HG03442 (cell line): ENCODE measurements at regions not wholly inside any gene's neighbourhood (a gene's known extent, or its start where the extent isn't known, plus 50 kb on each side); places are given as distances from the start of the nearest gene placed in this dataset.

Experiments used
- ATAC-seq: cut with Tn5 transposase; IDR thresholded peaks from one replicate; pipeline ENCODE4 v1.9.1; 2021; ENCODE audit warnings: mild to moderate bottlenecking, moderate library complexity; ENCODE audit not compliant: unreplicated experiment

GRCh38 chr7:16065939-16066338 lies 355.4 kb downstream of the CRPPA start:
- no peak for ATAC-seq

GRCh38 chr7:16063716-16064675 lies 357.3 kb downstream of the CRPPA start:
- ATAC-seq = no peak

- no peak for ATAC-seq
These were observed 358.1 kb downstream of the CRPPA start for GRCh38 chr7:16063221-16063620.

- no peak for ATAC-seq
These were observed 359.1 kb downstream of the CRPPA start for GRCh38 chr7:16062269-16062668.

GRCh38 chr7:16061630-16062029 lies 359.7 kb downstream of the CRPPA start:
- ATAC-seq = no peak

GRCh38 chr7:16061011-16061410 lies 360.3 kb downstream of the CRPPA start:
- ATAC-seq = no peak

- no peak for ATAC-seq
These were observed 360.8 kb downstream of the CRPPA start for GRCh38 chr7:16060502-16060901.

- no peak for ATAC-seq
These were observed 365.9 kb downstream of the CRPPA start for GRCh38 chr7:16055263-16055976.

- no peak for ATAC-seq
These were observed 365.2 kb upstream of the MEOX2 start for GRCh38 chr7:16051561-16052255.

- ATAC-seq = no peak
These were observed 359.6 kb upstream of the MEOX2 start for GRCh38 chr7:16046041-16046440.

GRCh38 chr7:16045296-16045695 lies 358.8 kb upstream of the MEOX2 start:
- no peak for ATAC-seq

- no peak for ATAC-seq
These were observed 358.2 kb upstream of the MEOX2 start for GRCh38 chr7:16044645-16045044.

- no peak for ATAC-seq
These were observed 353.9 kb upstream of the MEOX2 start for GRCh38 chr7:16040346-16040745.

GRCh38 chr7:16038906-16039305 lies 352.4 kb upstream of the MEOX2 start:
- ATAC-seq = no peak

GRCh38 chr7:16035392-16035791 lies 348.9 kb upstream of the MEOX2 start:
- no peak for ATAC-seq

- ATAC-seq = no peak
These were observed 348.4 kb upstream of the MEOX2 start for GRCh38 chr7:16034866-16035265.

GRCh38 chr7:16034353-16034752 lies 347.9 kb upstream of the MEOX2 start:
- ATAC-seq = no peak

- ATAC-seq = no peak
These were observed 346.8 kb upstream of the MEOX2 start for GRCh38 chr7:16033233-16033632.

- ATAC-seq = no peak
These were observed 342.2 kb upstream of the MEOX2 start for GRCh38 chr7:16028636-16029035.

GRCh38 chr7:16028103-16028502 lies 341.6 kb upstream of the MEOX2 start:
- ATAC-seq = no peak

- ATAC-seq = no peak
These were observed 340.9 kb upstream of the MEOX2 start for GRCh38 chr7:16027396-16027795.
